ENCODE measurements at regions not wholly inside any gene's neighbourhood (a gene's known extent, or its start where the extent isn't known, plus 50 kb on each side); places are given as distances from the start of the nearest gene placed in this dataset.
"Not testable (repeated sequence)": the region's sequence is repeated elsewhere in the genome, so short reads cannot be mapped to it uniquely, and the experiment has no call there.

DNA sequence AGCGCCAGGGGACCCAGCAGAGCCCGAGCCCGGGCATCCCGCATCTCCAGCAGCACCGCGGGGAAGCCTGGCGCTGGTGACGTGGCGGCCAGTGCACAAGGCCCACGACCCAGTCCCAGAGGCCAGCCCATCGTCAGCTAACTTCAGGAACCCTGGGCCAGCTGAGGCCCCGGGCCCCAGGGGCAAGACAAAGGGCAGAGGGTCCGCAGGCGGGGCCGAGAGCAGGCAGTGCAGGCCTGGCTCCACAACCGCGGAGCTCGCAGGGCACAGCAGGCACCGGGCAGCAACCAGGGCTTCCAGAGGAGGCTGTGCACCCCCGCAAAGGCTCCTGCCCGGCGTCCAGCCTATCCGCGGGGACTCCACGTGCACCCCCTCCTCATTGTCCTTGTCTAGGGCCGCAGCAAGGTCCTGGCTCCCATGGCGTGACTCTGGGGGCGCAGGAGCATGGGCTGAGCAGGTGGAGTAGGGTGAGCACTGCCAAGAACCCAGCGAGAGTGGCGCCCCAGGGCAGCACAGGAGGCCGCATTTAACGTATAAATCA is 352.5 kb downstream of the KCNJ18 start:
- not testable (repeated sequence) for DNase-seq

DNA sequence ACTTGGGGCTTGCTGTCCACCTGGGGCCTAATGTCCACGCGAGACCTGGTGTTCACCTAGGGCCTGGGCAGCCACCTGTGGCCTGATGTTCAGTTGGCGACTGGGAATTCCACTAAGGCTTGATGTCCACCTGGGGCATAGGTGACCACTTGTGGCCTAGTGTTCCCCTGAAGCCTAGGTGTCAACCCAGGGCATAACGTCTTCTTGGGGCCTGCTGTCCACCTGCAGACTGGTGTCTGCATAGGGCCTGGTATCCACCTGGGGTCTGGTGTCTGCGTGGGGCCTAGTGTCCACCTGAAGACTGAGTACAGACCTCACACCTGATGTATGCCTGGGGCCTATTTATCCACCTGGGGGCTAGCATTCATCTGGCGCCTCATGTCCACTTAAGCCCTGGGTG is 355.2 kb downstream of the KCNJ18 start:
- DNase-seq = not testable (repeated sequence)

DNA sequence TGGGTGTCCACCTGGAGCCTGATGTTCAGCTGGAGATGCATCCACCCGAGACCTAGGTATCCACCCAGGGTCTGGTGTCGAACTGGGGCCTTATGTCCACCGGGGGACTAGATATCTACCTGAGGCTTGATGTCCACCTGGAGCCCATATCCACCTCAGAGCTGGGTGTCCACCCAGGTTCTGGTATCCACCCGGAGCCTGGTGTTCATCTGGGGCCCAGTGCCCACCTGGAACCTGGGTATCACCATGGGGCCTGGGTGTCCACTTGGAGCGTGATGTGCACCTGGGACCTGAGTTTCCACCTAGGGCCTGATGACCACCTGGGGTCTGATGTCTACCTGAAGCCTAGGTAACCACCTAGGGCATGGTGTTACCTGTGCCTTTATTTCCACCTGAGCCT is 355.9 kb downstream of the KCNJ18 start:
- not testable (repeated sequence) for DNase-seq

DNA sequence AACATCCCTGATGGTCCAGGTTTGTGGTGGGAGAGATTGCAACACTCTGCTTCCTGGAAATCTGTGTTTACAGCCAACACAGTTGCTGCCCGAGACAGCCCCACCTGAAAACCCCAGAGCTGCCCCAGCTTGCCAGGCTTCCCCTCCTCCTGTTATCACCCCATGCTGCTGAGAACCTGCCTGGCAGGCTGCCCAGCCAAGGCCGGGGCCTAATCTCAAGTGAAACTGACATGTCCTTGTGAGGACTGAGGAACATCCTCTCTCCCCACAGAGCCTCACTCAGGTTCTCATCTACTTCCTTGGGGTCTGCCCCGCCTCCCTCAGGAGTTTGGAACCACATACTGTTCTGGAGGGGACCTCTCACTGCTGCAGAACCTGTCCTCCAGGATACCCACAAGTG is 358.4 kb downstream of the KCNJ18 start:
- DNase-seq = not testable (repeated sequence)

DNA sequence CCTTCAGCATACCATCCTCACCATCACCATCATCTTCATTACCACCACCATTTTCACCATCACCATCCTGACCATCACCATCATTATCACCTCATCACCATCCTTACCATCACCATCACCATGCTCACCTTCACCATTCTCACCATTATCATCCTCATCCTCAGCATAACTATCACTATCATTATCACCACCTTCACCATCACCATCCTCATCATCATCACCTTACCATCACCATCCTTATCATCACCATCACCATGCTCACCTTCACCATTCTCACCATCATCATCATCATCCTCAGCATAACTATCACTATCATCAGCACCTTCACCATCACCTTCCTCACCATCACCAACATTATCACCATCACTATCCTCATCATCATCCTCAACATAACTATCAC is 360.4 kb downstream of the KCNJ18 start:
- DNase-seq = not testable (repeated sequence)

DNA sequence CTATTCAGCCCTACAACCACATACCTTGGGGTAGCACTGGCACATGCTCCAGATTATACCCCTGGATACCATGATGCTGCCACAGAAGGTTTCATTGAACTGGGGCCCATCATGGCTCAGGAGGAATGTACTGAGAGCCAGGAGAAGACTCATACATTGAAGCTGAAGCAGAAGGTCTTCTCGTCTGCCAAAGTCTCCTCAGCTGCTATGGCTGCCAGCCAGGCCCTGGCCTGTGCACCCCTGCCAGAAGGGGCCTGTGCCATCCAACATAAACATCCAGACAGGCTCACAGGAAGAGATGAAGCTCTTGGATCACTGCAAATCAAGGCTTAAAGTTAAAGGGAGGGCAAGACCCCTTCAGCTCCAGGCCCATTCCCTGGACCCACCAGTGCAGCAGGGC is 364.2 kb downstream of the KCNJ18 start:
- DNase-seq = not testable (repeated sequence)

DNA sequence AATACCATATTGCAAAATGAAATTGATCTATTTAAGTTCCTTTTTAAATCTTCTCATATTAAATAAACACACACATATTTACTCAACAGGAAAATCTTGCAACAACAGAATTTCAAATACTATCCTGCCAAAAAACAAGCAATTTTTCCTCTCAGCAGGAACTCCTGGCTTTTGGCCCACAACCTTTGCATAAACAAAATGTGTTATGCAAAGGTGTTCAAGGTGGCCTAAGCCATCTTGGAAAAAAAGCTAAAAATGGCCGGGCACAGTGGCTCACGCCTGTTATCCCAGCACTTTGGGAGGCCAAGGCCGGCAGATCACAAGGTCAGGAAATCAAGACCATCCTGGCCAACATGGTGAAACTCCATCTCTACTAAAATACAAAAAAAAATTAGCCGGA is 383.6 kb downstream of the KCNJ18 start:
- not testable (repeated sequence) for DNase-seq

DNA sequence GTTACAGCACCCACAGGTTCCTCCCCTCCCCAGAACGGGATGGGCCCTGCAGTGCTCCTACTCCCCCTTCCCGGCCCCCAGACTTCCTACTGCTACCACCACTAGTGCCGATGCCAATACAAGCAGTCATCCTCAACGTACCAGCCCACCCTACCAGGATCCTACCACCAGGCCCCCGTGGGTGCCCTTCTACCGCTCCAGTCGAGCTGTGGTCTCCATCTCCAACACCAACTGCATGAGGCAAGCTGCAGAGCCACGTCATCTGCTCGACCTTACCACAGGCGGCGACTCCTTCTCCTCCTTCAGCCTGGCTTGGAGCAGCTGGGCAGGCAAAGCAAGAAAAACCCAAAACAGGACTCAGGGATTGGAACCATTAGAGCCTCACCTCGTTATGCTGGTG is 396.3 kb downstream of the KCNJ18 start:
- DNase-seq = not testable (repeated sequence)

DNA sequence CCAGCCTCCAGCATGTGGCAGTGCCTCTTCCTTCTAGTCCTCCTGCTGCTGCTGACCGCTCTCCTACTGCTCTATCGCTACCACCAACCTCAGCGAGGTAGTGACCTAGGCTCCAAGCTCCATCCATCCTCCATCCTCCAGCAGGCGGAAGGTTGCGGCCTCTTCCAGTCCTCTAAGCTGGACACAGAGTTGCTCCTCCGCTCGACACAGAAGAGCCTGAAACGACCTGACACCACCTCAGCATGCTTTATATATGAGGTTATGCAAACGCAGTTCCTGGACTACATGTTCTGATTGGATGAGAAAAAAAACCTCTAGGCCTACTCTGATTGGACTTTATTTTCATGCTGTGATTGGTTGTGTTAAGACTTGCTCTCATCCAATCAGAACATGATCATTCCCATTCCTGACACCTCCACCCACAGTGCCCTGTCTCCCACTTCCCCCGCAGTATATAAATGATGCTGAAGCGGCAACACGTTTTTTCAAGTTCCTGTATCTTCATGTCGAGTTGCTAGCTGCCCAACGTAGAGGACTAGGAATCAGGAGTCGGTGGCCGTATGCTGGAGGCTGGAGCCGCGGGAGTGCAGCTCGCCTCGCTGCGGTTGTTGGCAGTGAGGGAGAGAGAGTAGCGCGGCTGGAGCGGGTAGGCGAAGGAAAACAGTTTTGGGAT is 398.1 kb downstream of the KCNJ18 start:
- DNase-seq = no peak

DNA sequence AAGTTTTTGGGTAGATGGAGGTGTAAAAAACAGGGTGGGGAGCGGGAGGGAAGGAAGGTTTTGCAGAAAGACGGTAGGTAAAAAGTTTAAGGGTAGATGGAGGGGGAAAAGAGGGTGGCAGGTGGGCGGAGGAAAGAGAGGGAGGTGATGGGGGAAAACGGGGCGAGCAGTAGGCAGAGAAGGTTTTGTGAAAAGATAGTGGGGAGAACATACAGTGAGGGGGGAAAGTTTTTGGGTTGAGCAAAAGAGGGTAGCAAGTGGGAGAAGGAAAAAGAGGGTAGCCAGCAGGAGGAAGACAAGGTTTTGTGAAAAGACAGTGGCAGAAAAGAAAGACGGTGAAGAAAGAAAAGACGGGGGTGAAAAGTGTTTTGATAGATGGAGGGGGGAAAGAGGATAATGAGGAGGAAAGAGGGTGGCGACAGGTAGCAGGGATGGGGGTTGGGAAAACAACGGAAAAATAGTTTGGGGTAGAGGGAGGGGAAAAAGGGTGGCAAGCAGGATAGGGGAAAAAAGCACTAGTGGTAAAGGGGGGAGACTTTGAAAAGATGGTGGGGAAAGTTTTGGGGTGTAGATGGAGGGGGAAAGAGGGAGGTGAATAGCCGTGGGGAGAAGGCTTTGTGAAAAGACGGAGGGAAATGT is 398.8 kb downstream of the KCNJ18 start:
- not testable (repeated sequence) for DNase-seq

DNA sequence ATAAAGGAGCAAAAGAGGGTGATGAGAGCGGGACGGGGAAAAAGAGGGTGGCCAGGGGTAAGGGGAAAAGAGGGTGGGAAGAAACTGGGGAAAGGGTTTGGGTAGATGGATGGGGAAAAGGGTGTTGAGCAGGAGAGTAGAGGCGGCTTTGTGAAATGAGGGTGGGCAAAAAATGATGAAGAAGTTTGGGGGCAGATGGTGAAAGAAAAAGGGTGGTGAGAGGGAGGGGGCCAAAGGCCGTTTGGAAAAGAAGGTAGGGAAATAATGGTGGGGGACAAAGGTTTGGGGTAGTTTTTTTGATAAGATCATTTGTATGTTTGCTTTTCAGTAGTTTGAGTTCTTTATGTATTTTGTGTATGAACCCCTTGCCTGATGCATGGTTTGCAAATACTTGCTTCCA is 399.5 kb downstream of the KCNJ18 start:
- DNase-seq = not testable (repeated sequence)

DNA sequence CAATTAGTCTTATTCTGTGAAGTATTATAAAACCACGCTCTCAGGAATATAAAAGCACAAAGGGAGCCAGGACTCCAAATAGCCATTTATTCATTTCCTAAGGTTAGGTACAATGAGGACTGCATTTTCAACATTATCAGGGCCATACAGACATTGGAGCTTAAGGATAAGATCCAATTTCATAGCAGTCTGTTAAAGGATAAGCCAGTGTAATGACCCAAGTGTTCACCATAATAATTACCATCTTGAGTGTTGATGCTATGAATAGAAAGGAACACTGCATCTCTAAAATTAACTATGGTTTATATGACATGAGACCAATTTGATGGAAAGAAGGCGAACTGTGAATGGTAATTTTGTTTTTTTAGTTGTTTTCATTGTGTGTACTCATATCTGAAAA is 403.1 kb downstream of the KCNJ18 start:
- DNase-seq = not testable (repeated sequence)

DNA sequence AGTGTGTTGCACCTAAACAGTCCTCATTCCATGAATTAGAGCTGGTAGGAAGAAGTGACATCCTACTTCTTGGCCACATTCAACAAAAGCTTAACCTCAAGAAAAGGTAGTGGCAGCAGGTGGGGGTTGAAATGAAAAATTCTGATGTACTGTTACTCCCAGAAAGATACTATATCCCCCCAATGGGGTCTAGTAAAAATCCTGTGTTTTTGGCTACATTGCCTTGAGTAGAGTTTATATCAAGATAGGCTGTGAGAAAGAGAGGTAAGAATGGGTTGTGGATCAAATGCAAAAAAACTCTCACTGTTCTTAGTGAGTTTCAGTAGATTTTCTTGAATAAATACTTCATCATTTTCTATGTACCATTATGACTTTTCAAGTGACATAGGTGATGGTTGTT is 407.3 kb downstream of the KCNJ18 start:
- not testable (repeated sequence) for DNase-seq

DNA sequence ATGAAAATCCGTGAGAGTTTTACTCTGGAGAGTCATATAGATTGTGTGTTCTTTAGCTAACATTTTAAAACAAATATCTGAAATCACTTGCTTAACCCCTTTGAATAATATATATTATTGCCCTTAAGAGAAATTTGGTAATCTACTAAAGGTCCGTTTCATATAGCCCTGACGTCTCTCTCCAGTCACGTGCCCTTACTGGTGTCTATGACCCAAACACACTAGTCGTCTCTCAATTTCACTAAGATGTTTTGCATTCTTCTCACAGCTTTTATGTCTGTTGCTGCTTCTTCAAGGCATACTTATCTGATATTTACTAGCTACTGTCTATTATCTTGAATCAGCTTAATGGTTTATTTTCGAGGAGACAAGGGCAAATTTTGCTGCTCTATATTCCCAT is 409.9 kb downstream of the KCNJ18 start:
- no peak for DNase-seq

DNA sequence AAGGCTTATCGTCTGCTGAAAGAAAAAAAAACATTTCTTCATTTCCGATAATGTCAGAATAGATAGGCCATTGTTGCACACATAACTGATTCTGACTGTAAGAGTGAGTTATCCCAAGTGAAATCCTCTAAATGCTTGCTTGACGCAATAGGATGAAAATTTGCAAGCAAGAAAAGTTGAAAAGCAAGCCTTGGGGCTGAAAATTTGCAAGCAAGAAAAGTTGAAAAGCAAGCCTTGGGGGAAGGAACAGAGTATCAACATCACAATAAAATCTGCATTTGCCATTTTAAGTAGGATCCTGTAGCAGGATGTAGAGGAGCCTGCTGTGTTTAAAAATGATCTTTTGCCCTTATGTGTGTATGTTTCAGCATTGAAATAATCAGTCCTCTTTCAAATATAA is 424.4 kb downstream of the KCNJ18 start:
- not testable (repeated sequence) for DNase-seq

DNA sequence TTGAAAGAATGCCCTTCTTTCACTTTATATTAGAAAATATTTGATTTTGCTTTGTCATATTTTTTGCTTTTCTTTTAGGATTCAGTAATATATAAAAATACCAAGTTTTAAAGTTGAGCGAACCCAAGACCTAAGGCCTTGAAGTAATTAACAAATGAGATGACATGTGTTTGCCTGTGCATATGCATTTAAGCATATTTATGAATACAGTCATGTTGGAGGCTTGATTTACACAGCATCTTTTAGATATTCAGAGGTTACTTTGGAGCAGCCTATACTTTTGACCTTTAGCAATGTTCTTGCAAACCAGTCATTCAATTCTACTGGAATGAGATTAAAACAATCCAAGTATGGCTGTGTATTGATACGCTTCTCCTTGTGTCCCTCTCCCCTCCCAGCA is 425.1 kb downstream of the KCNJ18 start:
- not testable (repeated sequence) for DNase-seq

DNA sequence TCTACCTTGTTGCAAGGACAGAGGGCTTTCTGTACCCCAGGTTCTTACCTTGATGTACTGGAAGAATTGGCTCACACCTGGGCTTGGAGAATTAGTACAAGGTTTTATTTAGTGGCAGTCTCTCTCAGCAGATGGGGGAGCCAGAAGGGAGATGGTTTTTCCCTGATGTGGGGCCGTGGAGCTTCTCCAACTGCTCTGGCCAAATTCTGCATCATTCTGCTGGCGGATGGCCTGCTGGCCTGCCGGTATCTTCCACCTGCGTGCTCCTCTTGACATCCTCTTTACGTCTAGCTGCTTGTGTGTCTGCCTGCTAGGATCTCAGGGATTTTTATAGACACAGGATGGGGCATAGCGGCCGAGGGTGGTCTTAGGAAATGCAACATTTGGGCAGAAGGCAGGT is 426.7 kb downstream of the KCNJ18 start:
- not testable (repeated sequence) for DNase-seq

DNA sequence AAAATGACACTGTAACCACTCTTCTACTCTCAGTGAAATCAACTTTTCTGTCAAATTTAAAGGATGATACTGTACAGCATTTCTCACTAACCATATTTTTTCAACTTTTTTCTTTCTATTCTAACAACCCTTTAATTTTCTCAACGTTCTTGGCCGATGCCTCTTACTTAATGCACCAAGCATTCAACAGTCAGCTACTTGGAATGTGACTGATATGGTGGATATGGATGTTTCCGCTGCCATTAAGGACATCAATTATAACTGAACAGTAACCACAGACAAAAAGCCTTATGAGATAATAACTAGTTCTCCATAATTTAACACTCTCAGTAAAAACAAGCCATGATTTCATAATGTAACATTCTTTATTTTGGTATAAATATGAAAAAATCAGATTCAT is 427.4 kb downstream of the KCNJ18 start:
- not testable (repeated sequence) for DNase-seq

DNA sequence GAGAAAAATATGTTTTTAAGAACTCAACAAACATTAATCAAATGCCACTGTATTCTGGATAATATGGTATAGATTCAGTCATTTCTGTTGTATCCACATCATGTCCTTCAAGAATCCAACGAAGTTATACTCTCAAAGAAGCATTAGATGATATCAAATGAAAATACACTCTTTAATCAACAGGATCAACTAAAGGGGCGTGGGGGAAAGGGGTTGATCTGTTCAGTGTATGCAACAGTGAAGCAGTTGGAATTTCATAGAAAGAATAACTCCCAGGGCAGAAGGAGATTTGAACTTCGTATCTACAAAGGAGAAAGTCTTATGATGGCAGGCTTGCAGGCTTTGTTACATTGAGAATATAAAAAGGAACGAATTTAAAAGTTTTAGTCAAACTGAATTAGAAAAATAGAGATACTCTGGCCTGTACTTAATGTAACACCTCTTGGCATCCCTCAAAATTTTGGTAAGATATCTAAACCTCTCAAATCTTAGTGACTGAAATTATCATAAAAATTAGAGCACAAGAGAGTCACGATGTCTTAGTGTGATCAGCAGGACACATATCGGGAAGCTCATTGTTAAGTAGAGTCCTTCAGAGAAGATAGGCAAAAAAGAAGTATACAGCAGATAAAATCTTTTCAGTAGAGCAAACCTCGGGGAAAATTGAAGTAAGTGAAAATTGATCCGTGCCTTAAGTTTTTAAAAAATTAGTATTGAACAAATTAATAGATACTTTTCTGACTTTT is 431.4 kb downstream of the KCNJ18 start:
- DNase-seq = no peak

DNA sequence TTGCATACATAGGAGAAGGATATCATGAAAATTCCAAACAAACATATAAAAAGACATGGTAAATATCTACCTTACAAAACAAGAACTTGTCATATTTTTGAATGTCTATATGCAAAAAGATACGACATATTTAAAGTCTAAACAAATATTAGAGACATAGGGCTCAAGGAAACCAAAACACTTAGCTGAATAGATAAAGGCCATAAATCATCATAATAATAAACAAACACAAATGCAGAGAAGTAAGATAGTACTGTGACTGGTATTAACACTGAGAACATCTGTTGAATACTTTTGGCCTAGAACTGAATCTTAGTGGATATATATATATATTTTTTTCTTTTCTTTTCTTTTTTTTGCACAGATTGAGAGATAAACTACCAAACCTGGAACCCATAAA is 435.8 kb downstream of the KCNJ18 start:
- DNase-seq = no peak

DNA sequence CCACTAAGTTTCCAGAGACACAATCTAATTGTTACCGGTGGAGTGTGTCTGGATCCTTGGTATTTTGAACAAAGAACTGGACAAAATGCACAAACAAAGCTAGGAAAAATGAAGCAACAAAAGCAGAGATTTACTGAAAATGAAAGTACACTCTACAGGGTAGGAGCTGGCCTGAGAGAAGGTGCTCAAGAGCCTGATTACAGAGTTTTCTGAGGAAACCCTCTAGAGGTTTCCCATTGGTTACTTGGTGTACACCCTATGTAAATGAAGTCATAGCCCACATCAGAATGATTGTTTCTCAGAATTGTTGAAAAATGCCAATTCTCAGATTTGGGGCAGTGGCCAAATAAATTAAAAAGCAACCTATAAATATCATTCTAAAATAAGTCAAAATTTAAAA is 436.4 kb downstream of the KCNJ18 start:
- DNase-seq = no peak

DNA sequence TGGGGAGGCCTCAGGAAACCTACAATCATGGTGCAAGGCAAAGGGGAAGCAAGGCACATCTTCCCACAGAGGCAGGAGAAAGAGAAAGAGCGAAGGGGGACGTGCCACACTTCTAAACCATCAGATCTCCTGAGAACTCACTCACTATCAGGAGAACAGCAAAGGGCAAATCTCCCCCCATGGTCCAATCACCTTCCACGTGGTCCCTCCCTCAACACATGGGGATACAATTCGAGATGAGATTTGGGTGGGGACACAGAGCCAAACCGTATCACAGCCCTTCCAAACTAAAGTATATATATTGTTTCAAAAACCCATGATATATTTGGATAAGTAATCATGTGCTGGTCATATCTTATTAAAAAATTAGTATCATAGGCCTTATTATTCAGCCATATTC is 437.6 kb downstream of the KCNJ18 start:
- DNase-seq = not testable (repeated sequence)

DNA sequence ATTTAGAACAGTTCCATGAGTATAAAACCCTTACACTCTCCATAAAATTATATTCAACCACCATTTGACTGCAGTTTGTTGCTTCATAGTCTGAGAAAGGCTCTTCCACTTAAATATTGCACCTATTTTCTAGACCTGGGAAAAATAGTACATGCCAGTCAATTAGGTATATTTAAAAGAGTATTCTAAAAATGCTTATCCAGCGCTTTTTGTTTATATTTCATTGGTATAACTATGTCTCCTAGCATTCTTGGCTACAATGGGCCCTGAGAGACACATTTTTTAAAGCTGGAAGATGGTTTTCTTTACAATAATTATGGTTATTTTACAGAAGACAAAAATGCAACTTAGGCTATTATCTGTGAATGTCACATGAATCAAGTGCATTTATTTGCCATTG is 439.4 kb downstream of the KCNJ18 start:
- DNase-seq = no peak

All from stimulated activated CD4-positive, alpha-beta T cell treated with anti-CD3 and anti-CD28 coated beads, Interleukin-15, amount 100 ng/mL, for 24 hours (primary cell).